Endodermal cell (in vitro differentiated cells): ENCODE measurements at regions not wholly inside any gene's neighbourhood (a gene's known extent, or its start where the extent isn't known, plus 50 kb on each side); places are given as distances from the start of the nearest gene placed in this dataset.
"Not testable (repeated sequence)": the region's sequence is repeated elsewhere in the genome, so short reads cannot be mapped to it uniquely, and the experiment has no call there.

ENCODE experiments used
- DNase-seq: peaks from one replicate; pipeline ENCODE4 v3.0.0-alpha.2; 2017
- H3K27ac ChIP-seq: 2 replicates; pipeline ENCODE4 v1.5.1; 2013; ENCODE audit warnings: mild to moderate bottlenecking, low read depth, low read length, moderate library complexity
- H3K27me3 ChIP-seq: 2 replicates; pipeline ENCODE4 v1.6.1; 2013; ENCODE audit warnings: mild to moderate bottlenecking, low read length, moderate library complexity; ENCODE audit not compliant: insufficient read depth, control insufficient read depth, poor library complexity, severe bottlenecking
- H3K36me3 ChIP-seq: 2 replicates; pipeline ENCODE4 v1.7.0; 2013; ENCODE audit warnings: mild to moderate bottlenecking, low read length, moderate library complexity; ENCODE audit not compliant: control insufficient read depth, insufficient read depth
- H3K4me1 ChIP-seq: one replicate; pipeline ENCODE4 v1.7.0; 2013; ENCODE audit warnings: low read length; ENCODE audit not compliant: control insufficient read depth, insufficient read depth
- H3K4me3 ChIP-seq: 2 replicates; pipeline ENCODE4 v1.5.1; 2013; ENCODE audit warnings: mild to moderate bottlenecking, low read length, moderate library complexity
- H3K9ac ChIP-seq: 2 replicates; pipeline ENCODE4 v1.6.1; 2013; ENCODE audit warnings: mild to moderate bottlenecking, low read length, moderate library complexity; ENCODE audit not compliant: poor library complexity, severe bottlenecking; ENCODE audit errors: extremely low read depth
- H3K9me3 ChIP-seq: 2 replicates; pipeline ENCODE4 v1.6.1; 2013; ENCODE audit warnings: mild to moderate bottlenecking, low read length, moderate library complexity; ENCODE audit not compliant: control insufficient read depth
- H3K27ac Mint-ChIP-seq: 2 replicates; pipeline ENCODE4 v1.8.0; 2020; ENCODE audit warnings: mixed read lengths
- H3K27me3 Mint-ChIP-seq: 2 replicates; pipeline ENCODE4 v1.8.0; 2021; ENCODE audit warnings: mild to moderate bottlenecking, mixed read lengths; ENCODE audit not compliant: insufficient read depth
- H3K36me3 Mint-ChIP-seq: 2 replicates; pipeline ENCODE4 v1.8.0; 2020; ENCODE audit warnings: low read depth, mixed read lengths
- H3K4me1 Mint-ChIP-seq: 2 replicates; pipeline ENCODE4 v1.8.0; 2020; ENCODE audit warnings: mixed read lengths
- H3K4me3 Mint-ChIP-seq: 2 replicates; pipeline ENCODE4 v1.8.0; 2020; ENCODE audit warnings: mild to moderate bottlenecking, moderate library complexity, mixed read lengths
- H3K9me3 Mint-ChIP-seq: 2 replicates; pipeline ENCODE4 v1.8.0; 2020; ENCODE audit warnings: mild to moderate bottlenecking, mixed read lengths
- WGBS, 2 experiments: methylation state at CpG; one replicate each; pipeline versions ENCODE4 v1.1.5 to v1.1.7; 2013; ENCODE audit warnings: missing lambda C conversion rate in 2 of 2, mixed read lengths in 1 of 2; ENCODE audit not compliant: insufficient coverage in 1 of 2, insufficient read length in 1 of 2; 5-methylcytosine and 5-hydroxymethylcytosine counted together
- TF ChIP-seq, protein P1 (sequence below): fragments of 200-600 bp; sonication (generic); conservative IDR thresholded peaks from 2 replicates; pipeline ENCODE4 v1.5.0; 2021; ENCODE audit warnings: antibody characterized with exemption, mild to moderate bottlenecking

GRCh38 chr7:35853194-35853593 lies 52.3 kb downstream of the SEPTIN7 start:
- not testable (repeated sequence) for H3K27me3 Mint-ChIP-seq, DNase-seq, H3K9ac ChIP-seq, H3K9me3 Mint-ChIP-seq, H3K4me1 Mint-ChIP-seq, H3K4me3 Mint-ChIP-seq, H3K4me3 ChIP-seq, H3K27me3 ChIP-seq, H3K27ac Mint-ChIP-seq, H3K4me1 ChIP-seq, H3K27ac ChIP-seq
- H3K36me3 ChIP-seq, result peaks cover 61% of the 10 kb centered on the region
- 95 to 96% methylated on average over 6 to 7 of the region's 7 CpGs for WGBS, 2 experiments
- peaks cover 17% of the 10 kb centered on the region for H3K9me3 ChIP-seq
- peaks cover 46% of the 10 kb centered on the region for H3K36me3 Mint-ChIP-seq

DNA sequence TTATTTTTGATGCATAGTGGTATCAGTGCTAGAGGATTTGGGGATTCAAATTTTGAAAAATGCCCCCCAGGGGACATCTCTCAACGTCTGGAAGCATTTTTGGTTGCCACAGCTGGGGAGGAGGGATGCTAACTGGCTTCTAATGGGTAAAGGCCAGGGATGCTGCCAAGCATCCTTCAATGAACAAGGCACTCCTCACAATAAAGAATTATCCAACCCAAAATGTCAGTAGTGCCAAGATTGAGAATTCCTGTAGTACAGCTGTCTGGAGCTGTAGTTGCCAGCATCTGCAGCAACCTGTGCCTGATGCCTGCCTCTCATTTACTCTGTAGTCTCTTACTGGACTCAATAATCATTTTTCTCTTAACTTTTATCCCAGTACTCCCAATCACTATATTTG lies 53.5 kb downstream of the SEPTIN7 start:
- Mint-ChIP-seq H3K36me3 (peaks cover 50% of the 10 kb centered on the region), H3K27me3 (no peaks in the 10 kb centered on the region), H3K4me3 (no peak overlapping the region), H3K4me1 (no peaks in the 10 kb centered on the region), H3K27ac (no peak overlapping the region), H3K9me3 (peaks cover 7% of the 10 kb centered on the region)
- Histone ChIP-seq H3K4me3 (no peak overlapping the region), H3K9me3 (peaks cover 17% of the 10 kb centered on the region), H3K9ac (no peak overlapping the region), H3K27ac (no peak overlapping the region), H3K36me3 (peaks cover 54% of the 10 kb centered on the region), H3K27me3 (no peaks in the 10 kb centered on the region), H3K4me1 (no peaks in the 10 kb centered on the region)
- 77 to 100% methylated on average over 1 of the region's 1 CpG for WGBS, 2 experiments
- no peak for DNase-seq
- TF ChIP-seq, protein P1, sequence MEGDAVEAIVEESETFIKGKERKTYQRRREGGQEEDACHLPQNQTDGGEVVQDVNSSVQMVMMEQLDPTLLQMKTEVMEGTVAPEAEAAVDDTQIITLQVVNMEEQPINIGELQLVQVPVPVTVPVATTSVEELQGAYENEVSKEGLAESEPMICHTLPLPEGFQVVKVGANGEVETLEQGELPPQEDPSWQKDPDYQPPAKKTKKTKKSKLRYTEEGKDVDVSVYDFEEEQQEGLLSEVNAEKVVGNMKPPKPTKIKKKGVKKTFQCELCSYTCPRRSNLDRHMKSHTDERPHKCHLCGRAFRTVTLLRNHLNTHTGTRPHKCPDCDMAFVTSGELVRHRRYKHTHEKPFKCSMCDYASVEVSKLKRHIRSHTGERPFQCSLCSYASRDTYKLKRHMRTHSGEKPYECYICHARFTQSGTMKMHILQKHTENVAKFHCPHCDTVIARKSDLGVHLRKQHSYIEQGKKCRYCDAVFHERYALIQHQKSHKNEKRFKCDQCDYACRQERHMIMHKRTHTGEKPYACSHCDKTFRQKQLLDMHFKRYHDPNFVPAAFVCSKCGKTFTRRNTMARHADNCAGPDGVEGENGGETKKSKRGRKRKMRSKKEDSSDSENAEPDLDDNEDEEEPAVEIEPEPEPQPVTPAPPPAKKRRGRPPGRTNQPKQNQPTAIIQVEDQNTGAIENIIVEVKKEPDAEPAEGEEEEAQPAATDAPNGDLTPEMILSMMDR, result no peak

DNA sequence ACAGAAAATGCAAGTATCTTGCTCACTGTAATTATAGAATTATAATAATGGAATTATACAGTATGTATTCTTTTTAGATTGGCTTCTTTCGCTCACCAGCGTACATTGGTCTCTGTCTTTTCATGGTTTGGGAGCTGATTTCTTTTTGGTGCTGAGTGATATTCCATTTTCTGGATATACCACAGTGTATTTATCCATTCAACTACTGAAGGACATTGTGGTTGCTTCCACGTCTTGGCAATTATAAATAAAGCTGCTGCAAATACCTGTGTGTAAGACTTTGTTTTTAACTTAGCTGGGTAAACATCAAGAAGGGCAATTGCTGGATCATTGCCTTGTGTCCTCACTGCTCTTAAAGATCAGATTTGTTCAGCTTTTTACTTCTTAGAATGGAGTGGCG lies 55.3 kb downstream of the SEPTIN7 start:
- no peak overlapping the region for H3K4me3 ChIP-seq
- H3K36me3 ChIP-seq, result peaks cover 39% of the 10 kb centered on the region
- H3K27ac ChIP-seq, result no peak overlapping the region
- no peaks in the 10 kb centered on the region for H3K4me1 ChIP-seq
- 50 to 60% methylated on average over 2 to 4 of the region's 4 CpGs for WGBS, 2 experiments
- TF ChIP-seq, protein P1, result no peak
- H3K27me3 Mint-ChIP-seq, result no peaks in the 10 kb centered on the region
- no peak overlapping the region for H3K9ac ChIP-seq
- H3K27ac Mint-ChIP-seq, result no peak overlapping the region
- no peaks in the 10 kb centered on the region for H3K4me1 Mint-ChIP-seq
- peaks cover 17% of the 10 kb centered on the region for H3K9me3 ChIP-seq
- H3K4me3 Mint-ChIP-seq, result no peak overlapping the region
- peaks cover 50% of the 10 kb centered on the region for H3K36me3 Mint-ChIP-seq
- DNase-seq, result no peak
- peaks cover 7% of the 10 kb centered on the region for H3K9me3 Mint-ChIP-seq
- no peaks in the 10 kb centered on the region for H3K27me3 ChIP-seq

DNA sequence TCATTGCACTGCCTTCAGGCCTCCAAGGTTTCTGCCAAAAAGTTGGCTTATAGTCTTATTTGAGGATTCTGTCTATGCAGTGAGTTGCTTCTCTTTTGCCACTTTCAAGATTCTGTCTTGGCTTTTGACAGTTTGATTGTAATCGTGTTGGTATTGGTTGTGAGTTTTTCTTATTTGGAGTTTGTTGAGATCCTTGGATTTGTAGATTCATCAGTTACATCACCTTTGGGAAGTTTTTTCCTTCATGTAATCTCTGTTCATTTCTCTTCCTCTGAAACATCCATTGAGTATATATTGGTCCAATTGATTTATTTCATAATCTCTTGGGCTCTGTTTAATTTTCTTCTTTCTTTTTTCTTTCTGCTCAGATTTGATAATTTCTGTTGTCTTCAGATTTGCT lies 59.8 kb downstream of the SEPTIN7 start:
- no peak overlapping the region for H3K27ac Mint-ChIP-seq
- Histone ChIP-seq H3K27me3 (no peaks in the 10 kb centered on the region), H3K9me3 (peaks cover 9% of the 10 kb centered on the region), H3K4me1 (no peaks in the 10 kb centered on the region), H3K36me3 (peaks cover 32% of the 10 kb centered on the region), H3K4me3 (no peak overlapping the region), H3K9ac (no peak overlapping the region), H3K27ac (no peak overlapping the region)
- 100% methylated on average over 1 of the region's 1 CpG; no CpG with 5 or more reads in 1 of the 2 experiments for WGBS, 2 experiments
- H3K4me1 Mint-ChIP-seq, result no peaks in the 10 kb centered on the region
- TF ChIP-seq, protein P1, result no peak
- no peak overlapping the region for H3K4me3 Mint-ChIP-seq
- peaks cover 31% of the 10 kb centered on the region for H3K36me3 Mint-ChIP-seq
- H3K27me3 Mint-ChIP-seq, result no peaks in the 10 kb centered on the region
- peaks cover 6% of the 10 kb centered on the region for H3K9me3 Mint-ChIP-seq
- no peak for DNase-seq
